HEK293T (cell line): ENCODE measurements at regions not wholly inside any gene's neighbourhood (a gene's known extent, or its start where the extent isn't known, plus 50 kb on each side); places are given as distances from the start of the nearest gene placed in this dataset.
"Not testable (repeated sequence)": the region's sequence is repeated elsewhere in the genome, so short reads cannot be mapped to it uniquely, and the experiment has no call there.

Experiments used
- FOXK2 ChIP-seq: fragments of 450-650 bp; IDR thresholded peaks from 2 replicates; pipeline ENCODE4 v1.6.1; 2016; ENCODE audit warnings: mild to moderate bottlenecking
- FOXM1 ChIP-seq: fragments of 450-650 bp; IDR thresholded peaks from 2 replicates; pipeline ENCODE4 v1.6.1; 2017; ENCODE audit warnings: mild to moderate bottlenecking, borderline replicate concordance
- L3MBTL2 ChIP-seq: fragments of 450-650 bp; conservative IDR thresholded peaks from 2 replicates; pipeline ENCODE4 v1.6.1; 2016; ENCODE audit warnings: mild to moderate bottlenecking
- LEF1 ChIP-seq: fragments of 450-650 bp; IDR thresholded peaks from 2 replicates; pipeline ENCODE4 v1.6.1; 2017; ENCODE audit warnings: mild to moderate bottlenecking, borderline replicate concordance
- TARDBP ChIP-seq: fragments of 450-650 bp; IDR thresholded peaks from 2 replicates; pipeline ENCODE4 v1.6.1; 2016

GRCh38 chr6:140339084-140339483, 964.6 kb upstream of the CITED2 start:
- not testable (repeated sequence) for TF ChIP-seq TARDBP, LEF1, L3MBTL2, FOXM1, FOXK2
